ENCODE measurements at regions not wholly inside any gene's neighbourhood (a gene's known extent, or its start where the extent isn't known, plus 50 kb on each side); places are given as distances from the start of the nearest gene placed in this dataset.

DNA sequence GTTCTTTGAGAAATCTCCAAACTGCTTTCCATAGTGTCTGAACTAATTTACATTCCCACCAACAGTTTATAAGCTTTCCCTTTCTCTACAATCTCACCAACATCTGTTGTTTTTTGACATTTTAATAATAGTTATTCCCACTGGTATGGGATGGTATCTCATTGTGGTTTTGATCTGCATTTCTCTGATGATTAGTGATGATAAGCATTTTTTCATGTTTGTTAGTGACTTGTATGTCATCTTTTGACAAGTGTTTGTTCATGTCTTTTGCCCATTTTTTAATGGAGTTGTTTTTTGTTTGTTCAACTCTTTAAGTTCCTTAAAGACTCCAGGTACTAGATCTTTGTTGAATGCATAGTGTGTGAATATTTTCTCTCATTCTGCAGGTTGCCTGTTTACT, 116.6 kb upstream of the TSC22D2 start:
- H3K4me3 ChIP-seq (ENCODE audit: low read depth, low read length): no peak overlapping the region
- TF ChIP-seq, protein P1, sequence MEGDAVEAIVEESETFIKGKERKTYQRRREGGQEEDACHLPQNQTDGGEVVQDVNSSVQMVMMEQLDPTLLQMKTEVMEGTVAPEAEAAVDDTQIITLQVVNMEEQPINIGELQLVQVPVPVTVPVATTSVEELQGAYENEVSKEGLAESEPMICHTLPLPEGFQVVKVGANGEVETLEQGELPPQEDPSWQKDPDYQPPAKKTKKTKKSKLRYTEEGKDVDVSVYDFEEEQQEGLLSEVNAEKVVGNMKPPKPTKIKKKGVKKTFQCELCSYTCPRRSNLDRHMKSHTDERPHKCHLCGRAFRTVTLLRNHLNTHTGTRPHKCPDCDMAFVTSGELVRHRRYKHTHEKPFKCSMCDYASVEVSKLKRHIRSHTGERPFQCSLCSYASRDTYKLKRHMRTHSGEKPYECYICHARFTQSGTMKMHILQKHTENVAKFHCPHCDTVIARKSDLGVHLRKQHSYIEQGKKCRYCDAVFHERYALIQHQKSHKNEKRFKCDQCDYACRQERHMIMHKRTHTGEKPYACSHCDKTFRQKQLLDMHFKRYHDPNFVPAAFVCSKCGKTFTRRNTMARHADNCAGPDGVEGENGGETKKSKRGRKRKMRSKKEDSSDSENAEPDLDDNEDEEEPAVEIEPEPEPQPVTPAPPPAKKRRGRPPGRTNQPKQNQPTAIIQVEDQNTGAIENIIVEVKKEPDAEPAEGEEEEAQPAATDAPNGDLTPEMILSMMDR (IDR thresholded peaks at IDR 0.05; ENCODE audit: low read depth, low read length): no peak

DNA sequence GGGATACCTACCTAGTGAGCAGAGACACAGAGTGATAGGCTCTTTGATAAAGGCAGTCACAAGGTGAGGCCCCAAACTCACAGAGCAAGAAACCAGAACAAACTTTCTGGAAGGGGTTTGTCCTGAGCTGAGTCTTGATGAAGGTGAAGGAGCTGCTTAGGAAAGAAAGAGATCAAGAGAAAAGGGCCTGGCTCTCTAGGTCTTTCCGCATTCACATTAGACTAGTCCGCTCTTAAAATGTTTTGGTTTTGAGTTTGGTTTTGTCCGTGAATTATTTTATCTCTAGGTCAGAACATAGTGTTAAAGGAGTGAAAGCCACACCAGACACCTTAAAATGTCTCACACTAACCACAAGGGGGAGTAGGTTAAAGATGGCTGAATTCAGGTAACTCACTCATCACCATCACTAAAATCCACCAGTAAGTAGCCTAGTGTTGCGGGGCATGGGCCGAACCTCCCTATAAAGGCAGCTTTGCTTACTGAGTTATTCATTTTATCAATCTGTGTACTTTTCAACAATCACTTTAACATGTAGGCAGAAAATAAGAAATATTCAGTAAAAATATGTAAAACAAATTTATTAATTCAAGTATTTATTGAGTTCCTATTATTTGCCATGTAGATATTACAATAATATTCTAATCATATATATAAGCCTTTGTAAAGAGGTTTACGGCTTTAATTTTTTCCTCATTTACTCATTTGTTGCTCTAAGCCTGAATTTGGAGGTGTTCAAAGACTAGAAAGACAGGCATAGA, 121.5 kb upstream of the TSC22D2 start:
- TF ChIP-seq, protein P1 (IDR thresholded peaks at IDR 0.05; ENCODE audit: low read depth, low read length): peak; percentile 24; the same call in 1 of the 2 replicates
- no peak overlapping the region for H3K4me3 ChIP-seq (ENCODE audit: low read depth, low read length)

DNA sequence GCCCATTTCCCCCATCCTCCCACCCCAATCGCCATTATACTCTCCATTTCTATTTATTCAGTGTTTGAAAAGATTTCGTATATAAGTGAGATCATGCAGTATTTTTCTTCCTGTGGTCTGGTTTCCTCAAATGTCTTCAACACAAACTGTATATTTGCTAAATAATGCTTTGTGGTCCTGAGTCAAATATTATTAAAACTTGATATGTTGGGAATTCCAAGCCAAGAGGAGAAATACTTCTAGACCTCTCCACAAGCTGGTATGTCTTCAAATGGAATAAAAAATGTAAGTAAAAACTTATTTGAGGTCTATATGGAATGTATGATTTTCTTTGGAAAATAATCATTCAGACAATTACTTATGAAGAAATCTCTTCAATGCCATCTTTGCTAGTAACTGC, 122.5 kb upstream of the TSC22D2 start:
- no peak overlapping the region for H3K4me3 ChIP-seq (ENCODE audit: low read depth, low read length)
- TF ChIP-seq, protein P1 (IDR thresholded peaks at IDR 0.05; ENCODE audit: low read depth, low read length): no peak

DNA sequence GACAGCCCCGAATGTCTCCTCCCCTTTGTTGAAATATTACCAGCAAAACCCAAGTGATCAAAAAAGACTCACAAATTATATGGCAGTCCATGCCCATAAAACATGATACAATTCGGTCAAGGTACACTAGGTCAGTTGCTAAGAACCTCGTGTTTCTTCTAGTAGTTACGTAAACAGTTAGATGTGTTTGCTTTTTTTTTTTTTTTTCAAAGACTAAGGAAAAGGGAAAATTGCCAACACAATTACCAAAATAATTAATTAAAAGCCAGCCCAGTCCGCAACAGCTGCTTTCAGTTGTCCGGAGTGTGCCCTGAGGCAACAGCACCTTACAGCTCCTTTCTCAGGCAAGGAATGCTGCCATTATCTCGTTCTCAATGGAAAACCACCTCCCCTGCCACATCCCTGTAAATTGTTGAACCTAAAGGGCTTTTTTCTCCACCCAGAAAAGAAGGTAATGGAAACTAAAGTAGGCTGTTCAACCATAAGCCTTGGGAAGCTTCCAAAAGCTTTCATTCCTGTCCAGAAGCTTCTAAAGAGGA, 129.2 kb upstream of the TSC22D2 start:
- no peak overlapping the region for H3K4me3 ChIP-seq (ENCODE audit: low read depth, low read length)
- TF ChIP-seq, protein P1 (IDR thresholded peaks at IDR 0.05; ENCODE audit: low read depth, low read length): no peak

DNA sequence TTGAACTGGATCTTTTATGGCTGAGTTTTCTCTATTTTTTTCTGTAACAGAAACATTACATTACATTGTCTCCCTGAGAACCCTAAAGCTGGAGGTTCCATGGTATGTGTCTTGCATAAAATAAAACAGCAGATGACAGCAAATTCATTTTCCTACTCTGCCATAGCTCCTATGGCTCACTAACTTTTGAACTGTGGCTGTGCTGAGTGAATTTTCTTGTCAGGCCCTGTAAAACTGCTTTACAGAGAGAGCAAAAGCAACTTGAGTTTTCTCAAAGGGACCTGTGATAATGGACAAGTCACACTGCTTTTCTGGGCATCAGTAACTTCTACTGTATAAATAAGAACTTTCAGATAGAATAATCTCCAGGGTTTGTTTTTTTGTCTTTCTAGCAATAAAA, 129.9 kb upstream of the TSC22D2 start:
- TF ChIP-seq, protein P1 (IDR thresholded peaks at IDR 0.05; ENCODE audit: low read depth, low read length): no peak
- no peak overlapping the region for H3K4me3 ChIP-seq (ENCODE audit: low read depth, low read length)

DNA sequence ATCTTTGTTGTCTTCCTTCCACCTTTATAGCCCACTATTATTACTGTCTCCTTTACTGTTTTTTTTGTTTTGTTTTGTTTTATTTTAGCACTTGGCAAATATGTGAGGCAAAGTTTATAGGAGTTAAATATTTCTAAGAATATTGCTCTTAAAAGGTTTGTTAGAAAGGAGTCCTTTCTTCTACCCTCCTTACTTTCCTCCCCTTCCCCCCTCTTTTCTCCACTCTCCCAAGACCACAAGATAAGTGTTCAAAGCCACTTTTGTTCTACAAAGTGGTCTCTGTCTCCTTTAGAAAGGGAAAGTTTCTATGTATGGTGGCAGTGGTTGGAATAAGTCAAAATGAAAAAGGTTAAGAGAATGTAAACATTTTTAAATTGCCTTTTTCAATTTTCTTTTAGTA, 130.7 kb upstream of the TSC22D2 start:
- H3K4me3 ChIP-seq (ENCODE audit: low read depth, low read length): no peak overlapping the region
- TF ChIP-seq, protein P1 (IDR thresholded peaks at IDR 0.05; ENCODE audit: low read depth, low read length): no peak

DNA sequence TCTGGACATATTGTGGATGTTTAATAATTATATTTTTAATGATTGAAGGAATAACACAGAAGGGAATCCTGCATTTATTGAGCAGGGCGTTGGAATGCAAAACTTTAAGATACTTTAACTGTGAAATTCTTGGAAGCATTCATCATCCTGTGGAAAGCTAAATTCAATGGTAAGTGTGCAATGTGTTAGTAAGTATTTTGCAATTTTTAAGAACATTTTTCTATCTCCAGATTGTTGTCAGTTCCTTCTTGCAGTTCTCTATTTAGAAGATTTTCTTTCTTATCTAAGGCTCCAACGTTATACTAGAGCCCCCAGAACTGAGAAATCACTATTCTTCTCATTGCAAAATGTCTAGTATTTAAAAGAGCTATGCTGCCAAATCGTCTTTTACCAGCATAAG, 132.2 kb upstream of the TSC22D2 start:
- H3K4me3 ChIP-seq (ENCODE audit: low read depth, low read length): no peak overlapping the region
- TF ChIP-seq, protein P1 (IDR thresholded peaks at IDR 0.05; ENCODE audit: low read depth, low read length): no peak

All from WI38 (cell line).